ENCODE measurements at regions not wholly inside any gene's neighbourhood (a gene's known extent, or its start where the extent isn't known, plus 50 kb on each side); places are given as distances from the start of the nearest gene placed in this dataset.
"Not testable (repeated sequence)": the region's sequence is repeated elsewhere in the genome, so short reads cannot be mapped to it uniquely, and the experiment has no call there.

DNA sequence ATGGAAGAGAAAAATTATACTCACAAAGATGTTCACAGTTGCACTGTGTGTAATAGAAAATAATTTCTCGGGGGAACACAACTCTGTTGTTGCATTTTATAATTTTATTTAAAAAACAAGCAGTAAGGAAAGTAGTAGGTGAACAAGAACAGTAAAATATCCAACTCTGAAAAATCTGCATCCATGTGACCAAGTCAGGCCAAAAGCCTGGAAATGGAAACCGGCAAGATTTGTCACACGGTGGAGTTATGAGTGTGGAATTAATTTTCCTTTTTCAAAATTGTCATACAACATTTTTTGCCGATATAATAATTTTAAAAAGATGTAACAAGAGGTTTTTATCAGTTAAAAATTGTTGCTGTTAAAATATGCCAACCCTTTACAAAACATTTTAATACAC is 1421.5 kb downstream of the BRD1 start:
- DNase-seq, result no peak

GRCh38 chr22:48405741-48406140 is 1421.9 kb downstream of the BRD1 start:
- DNase-seq, result no peak

DNA sequence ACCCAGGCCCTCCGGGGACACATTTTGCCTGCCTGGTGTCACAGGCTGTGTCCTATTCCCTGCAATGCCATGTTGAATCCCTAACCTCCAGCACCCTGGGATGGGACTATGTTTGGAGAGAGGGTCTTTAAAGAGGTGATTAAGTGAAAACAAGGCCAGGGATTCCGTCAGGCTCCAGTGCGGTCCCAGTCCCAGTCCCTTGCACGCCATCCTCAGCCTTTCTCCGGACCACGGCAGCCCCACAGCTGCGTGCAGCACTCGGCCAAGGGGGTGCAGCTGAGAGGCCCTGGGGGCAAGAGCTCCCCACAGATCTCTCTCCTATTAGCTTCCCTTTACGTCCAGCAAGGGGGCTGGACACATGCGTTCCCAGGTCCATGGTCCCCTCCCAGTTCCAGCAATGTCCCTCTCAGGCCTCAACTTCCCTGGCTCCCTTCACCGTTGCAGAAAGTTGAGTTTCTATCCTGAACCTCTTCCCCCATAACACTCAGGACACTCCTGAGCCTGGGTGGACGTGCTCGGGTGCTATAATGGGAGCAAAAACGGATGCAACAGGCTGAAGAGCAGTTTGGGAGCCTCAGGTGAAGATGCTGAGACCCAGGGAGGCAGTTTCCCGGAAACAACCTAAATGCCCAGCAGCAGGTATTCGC is 1422.7 kb downstream of the BRD1 start:
- DNase-seq, result no peak

- no peak for DNase-seq
Observed at GRCh38 chr22:48403521-48404403, 1423.9 kb downstream of the BRD1 start.

DNA sequence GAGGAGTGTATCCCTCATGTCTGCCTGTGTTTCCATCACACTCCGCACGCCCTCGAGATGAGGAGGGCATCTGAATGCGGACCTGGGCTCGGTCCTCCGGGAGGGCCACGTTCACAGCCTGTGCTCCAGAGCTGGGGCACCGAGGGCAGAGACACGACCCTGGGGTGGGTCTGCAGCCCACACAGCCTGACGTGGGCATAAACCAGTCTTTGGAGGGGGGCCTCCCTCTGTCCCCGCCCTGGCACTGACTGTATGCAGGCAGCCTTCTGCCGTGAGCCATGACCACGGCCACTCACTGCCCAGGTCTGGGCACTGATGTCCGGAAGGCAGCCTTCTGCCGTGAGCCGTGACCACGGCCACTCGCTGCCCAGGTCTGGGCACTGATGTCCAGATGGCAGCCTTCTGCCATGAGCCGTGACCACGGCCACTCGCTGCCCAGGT is 1425.1 kb downstream of the BRD1 start:
- no peak for DNase-seq

DNA sequence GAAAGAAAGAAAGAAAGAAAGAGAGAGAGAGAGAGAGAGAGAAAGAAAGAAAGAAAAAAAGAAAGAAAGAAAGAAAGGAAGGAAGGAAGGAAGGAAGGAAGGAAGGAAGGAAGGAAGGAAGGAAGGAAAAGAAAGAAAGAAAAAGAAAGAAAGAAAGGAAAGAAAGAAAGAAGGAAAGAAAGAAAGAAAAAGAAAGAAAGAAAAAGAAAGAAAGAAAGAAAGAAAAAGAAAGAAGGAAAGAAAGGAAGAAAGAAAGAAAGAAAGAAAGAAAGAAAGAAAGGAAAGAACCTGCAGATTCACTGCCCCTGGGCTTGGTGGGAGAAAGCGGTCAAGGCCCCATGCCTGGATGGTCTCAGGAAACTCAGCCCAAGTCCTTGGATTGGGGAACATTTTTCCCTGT is 1426.2 kb downstream of the BRD1 start:
- DNase-seq, result not testable (repeated sequence)

- no peak for DNase-seq
Observed at GRCh38 chr22:48398181-48398905, 1429.3 kb downstream of the BRD1 start.

DNA sequence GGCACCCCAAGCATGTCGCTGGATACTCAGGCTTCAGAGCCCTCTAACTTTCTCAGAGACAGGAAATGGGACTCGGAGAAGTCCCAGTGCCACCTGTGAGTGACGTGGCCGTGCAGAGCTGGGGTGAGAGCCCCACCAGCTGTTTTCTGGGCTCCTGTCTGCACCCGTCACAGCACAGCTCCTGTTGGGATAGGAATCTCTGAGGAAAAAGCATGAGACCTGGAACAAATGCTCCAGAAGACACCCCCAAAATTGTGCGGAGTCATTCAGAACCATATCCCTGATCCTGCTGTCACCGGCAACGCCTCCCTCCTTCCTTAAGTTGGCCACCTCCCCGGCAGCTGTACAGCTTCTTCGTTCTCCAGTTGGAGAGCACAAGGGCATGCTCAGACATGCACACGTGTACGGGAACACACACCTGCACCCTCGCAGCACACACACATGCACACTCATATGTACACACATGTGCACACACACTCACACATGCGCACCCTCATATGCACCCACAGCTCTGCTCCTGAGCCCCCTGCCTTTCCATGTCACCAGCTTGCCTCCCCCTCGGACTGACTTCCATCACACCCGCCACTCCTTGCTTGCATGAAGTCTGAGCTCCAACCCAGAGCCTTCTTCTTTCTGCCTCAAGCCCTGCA is 1430.0 kb downstream of the BRD1 start:
- no peak for DNase-seq

DNA sequence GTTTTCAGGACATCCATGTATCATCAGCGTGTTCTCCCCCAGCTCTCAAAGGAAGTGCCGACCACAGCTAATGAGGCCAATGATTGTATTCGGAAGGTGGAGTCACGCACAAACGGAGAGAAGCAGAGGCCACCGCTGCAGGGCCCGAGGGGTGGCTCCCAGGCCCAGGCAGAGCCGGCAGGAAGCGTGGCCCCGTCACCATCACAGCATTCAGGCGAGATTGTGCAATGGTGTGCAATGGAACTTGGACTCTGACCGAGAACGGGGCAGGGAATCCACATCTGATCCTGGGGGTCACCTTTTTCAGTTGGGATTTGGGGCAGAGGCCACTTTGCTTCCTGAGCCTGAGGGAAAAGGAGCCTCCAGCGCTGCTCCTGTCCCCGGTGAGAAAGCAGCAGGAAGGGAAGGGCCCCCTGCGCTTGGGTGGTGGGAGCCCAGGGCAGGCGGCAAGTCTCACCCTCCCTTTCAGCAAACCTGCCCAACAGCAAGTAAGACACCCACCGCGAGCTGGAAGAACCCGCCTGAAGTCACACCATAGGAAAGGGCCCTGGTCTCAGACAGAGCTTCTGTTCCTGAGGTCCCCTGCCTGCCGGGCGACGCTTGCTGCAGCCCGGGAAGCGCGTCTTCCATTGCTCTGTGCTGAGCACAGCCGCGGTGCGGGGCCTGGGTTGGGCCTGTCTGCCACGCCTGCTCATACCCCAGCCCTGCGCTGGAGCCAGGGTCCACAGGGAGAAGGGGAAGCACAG is 1430.7 kb downstream of the BRD1 start:
- no peak for DNase-seq

DNA sequence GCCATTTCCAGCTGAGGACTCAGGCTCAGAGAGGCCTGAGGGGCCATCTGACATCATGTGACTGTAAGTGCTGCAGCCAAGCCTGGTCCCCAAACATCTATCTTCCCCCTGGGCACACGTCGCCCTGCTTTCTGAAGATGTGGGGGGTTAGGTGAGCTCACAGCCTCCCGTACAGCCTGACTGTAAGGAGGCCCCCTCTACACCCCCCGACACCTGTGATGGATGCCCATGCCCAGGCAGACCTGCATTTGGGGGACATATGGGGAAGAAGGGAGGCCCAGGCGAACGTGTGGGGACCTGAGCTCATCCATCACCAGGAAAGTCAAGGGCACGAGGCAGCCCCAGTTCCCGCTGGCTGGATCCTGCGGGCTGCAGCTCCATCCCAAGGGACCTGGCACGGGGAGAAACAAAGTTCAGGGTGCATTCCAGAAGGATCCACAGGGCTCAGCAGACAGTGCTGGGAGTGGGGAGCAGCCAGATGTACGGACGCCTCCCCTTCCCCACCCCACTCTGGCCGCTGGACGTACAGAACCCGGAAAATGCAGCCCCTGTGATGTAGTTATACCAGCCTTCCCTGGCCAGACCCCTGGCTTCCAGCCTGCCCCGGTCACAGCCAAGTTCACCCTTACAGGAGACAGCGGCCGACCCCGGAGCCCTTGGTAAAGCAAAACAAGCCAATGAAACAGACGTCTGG is 1431.4 kb downstream of the BRD1 start:
- no peak for DNase-seq

DNA sequence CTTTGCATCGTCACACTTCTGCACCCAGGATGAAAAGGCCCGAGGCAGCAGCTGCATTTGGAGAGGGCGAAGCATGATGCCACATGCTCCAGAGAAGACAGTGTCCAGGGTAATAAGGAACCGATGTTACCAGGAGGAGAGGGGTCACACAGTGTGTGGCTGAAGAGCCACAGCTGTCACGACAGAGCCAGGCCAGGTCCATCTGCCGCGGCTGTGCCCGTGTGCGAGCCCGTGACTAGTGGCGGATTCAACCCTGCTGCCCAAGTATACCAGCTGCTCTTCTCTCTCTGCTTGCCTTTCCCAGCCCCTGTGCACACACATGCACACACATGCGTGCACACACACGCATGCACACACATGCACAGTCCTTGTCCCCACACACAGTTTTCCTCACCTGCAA is 1432.5 kb downstream of the BRD1 start:
- no peak for DNase-seq

GRCh38 chr22:48394787-48395186 is 1432.9 kb downstream of the BRD1 start:
- DNase-seq, result no peak

DNA sequence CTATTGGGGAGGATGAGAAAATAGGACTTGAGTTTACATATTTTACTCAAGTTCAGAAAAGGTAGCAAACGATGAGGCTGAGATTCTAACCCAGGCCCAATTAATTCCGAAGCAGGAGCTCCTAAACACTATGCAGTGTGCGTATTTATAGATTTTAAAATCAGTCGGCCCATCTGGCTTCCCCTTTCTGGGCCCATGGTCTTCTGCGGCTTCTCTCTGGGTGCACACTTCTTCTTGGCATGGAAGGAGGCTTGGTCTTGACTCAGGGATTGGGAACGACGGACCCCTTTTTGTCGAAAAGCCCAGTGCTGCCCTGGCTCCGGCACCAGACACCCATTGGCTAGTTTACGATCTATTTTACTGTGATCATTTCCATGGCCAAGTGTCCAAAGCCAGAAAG is 1433.8 kb downstream of the BRD1 start:
- DNase-seq, result no peak

DNA sequence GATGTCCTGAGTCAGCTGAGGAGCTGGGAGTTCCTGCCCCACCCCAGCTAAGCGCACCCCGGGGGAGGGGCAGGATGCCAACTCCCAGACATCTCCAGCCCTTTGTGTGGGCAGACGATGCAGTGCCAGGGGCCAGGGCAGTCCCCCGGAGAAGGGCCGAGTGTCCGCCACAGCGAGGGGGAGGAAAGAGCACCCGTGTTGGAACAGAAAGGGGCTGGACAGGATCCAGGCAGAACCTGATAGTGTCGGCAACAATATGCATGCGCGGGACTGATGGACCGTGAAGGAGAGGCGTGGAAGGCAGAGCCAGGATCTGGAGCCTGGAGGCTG is 1434.7 kb downstream of the BRD1 start:
- DNase-seq, result peak in 1 of 2 experiments; percentile 30

- no peak for DNase-seq
Observed at GRCh38 chr22:48391820-48392219, 1435.9 kb downstream of the BRD1 start.

DNA sequence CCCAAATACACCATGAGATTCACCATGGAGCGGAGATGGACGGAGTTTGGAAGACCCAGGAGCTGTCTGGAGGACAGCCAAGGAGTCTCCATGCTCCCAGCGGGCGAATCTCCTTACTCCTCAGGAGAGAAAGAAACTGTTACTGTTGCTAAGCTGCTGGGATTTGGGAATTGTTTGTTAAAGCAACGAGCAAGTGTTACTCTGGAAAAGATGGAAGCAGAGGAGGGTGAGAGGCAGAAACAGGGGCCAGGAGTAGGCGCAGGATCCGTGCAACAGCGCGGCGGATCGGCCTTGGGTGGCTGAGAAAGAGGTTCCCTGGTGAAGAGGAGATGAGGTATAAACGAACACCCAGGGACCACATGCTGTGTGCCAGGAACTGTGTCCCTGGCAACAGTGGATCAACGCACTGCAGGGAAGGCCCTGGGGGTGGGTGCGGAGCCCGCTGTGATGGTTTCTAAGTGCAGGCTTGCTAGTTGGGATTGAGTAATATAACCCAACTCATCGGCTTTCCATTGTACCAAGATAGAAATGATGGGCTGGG is 1436.4 kb downstream of the BRD1 start:
- DNase-seq, result no peak

DNA sequence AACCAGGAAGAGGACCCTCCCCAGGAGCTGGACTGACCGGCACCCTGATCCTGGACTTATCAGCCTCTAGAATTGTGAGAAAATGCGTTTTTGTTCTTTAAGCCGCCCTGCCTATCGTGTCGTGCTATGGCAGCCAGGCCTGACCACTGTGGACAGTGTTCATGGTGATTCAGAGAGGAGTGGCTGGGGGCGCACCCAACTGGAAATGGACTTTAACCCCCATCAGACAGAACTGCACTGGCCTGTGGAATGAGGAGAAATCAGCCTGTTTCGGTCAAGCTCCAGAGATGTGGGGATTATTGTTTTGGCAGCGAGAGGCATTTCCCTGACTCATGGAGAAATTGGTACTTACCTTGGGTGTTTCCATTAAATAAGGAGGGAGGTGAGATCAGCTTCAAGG is 1437.8 kb downstream of the BRD1 start:
- no peak for DNase-seq

- DNase-seq, result no peak
Observed at GRCh38 chr22:48382197-48382596, 1445.5 kb downstream of the BRD1 start.

GRCh38 chr22:48380016-48380665 is 1447.5 kb downstream of the BRD1 start:
- DNase-seq, result no peak

DNA sequence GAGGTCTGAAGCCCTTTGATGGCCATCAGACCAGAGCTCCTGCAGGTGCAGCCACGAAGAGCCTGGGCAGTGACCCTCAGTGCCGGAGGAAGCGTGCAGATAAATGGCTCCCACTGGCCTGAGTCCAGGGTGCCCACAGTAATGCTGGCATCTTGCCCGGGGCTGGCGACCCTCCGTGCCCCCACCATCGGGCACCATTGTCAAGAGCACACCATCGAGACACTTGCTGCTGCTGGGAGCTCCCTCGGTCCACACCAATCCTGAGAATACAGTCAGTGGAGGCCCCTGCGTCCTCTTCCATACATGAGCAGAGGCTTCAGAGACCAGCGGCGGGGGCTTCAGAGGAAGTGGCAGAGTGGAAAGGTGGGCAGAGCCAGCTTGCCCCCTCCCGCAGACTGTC is 1448.3 kb downstream of the BRD1 start:
- DNase-seq, result no peak

GRCh38 chr22:48378673-48379072 is 1449.0 kb downstream of the BRD1 start:
- DNase-seq, result no peak
